ENCODE measurements at regions not wholly inside any gene's neighbourhood (a gene's known extent, or its start where the extent isn't known, plus 50 kb on each side); places are given as distances from the start of the nearest gene placed in this dataset.

GRCh38 chr5:103724271-103724670 is 161.7 kb upstream of the NUDT12 start:
- DNase-seq, result no peak

GRCh38 chr5:103721183-103721582 is 158.6 kb upstream of the NUDT12 start:
- no peak for DNase-seq

- no peak for DNase-seq
Measured at GRCh38 chr5:103718108-103718507, 155.5 kb upstream of the NUDT12 start.

GRCh38 chr5:103708601-103709000 is 146.0 kb upstream of the NUDT12 start:
- DNase-seq, result no peak

- DNase-seq, result peak; percentile 80
Measured at GRCh38 chr5:103706939-103707682, 144.5 kb upstream of the NUDT12 start.

- no peak for DNase-seq
Measured at GRCh38 chr5:103703617-103704016, 141.0 kb upstream of the NUDT12 start.

GRCh38 chr5:103693517-103693916 is 130.9 kb upstream of the NUDT12 start:
- no peak for DNase-seq

GRCh38 chr5:103690676-103691075 is 128.1 kb upstream of the NUDT12 start:
- no peak for DNase-seq

GRCh38 chr5:103679873-103680272 is 117.3 kb upstream of the NUDT12 start:
- no peak for DNase-seq

GRCh38 chr5:103676198-103676597 is 113.6 kb upstream of the NUDT12 start:
- peak; percentile 86 for DNase-seq

GRCh38 chr5:103674739-103675138 is 112.2 kb upstream of the NUDT12 start:
- peak; percentile 8 for DNase-seq

GRCh38 chr5:103674251-103674650 is 111.7 kb upstream of the NUDT12 start:
- no peak for DNase-seq

GRCh38 chr5:103669615-103670014 is 107.0 kb upstream of the NUDT12 start:
- DNase-seq, result no peak

GRCh38 chr5:103668281-103668680 is 105.7 kb upstream of the NUDT12 start:
- no peak for DNase-seq

GRCh38 chr5:103667068-103667467 is 104.5 kb upstream of the NUDT12 start:
- peak; percentile 57 for DNase-seq

- no peak for DNase-seq
Measured at GRCh38 chr5:103657301-103657700, 94.7 kb upstream of the NUDT12 start.

- DNase-seq, result no peak
Measured at GRCh38 chr5:103648086-103648485, 85.5 kb upstream of the NUDT12 start.

GRCh38 chr5:103646698-103647614 is 84.4 kb upstream of the NUDT12 start:
- no peak for DNase-seq

- no peak for DNase-seq
Measured at GRCh38 chr5:103645816-103646215, 83.2 kb upstream of the NUDT12 start.

GRCh38 chr5:103638979-103639378 is 76.4 kb upstream of the NUDT12 start:
- DNase-seq, result no peak

GRCh38 chr5:103624675-103625074 is 62.1 kb upstream of the NUDT12 start:
- DNase-seq, result peak; percentile 5

- peak; percentile 50 for DNase-seq
Measured at GRCh38 chr5:103624035-103624480, 61.5 kb upstream of the NUDT12 start.

- DNase-seq, result no peak
Measured at GRCh38 chr5:103623425-103623824, 60.8 kb upstream of the NUDT12 start.

- peak; percentile 4 for DNase-seq
Measured at GRCh38 chr5:103621548-103621930, 59.0 kb upstream of the NUDT12 start.
